ENCODE measurements at regions not wholly inside any gene's neighbourhood (a gene's known extent, or its start where the extent isn't known, plus 50 kb on each side); places are given as distances from the start of the nearest gene placed in this dataset.

GRCh38 chr10:10865913-10866312 is 151.8 kb upstream of the CELF2 start:
- H3K4me3 ChIP-seq, result no peak overlapping the region
- H3K27me3 Mint-ChIP-seq (ENCODE audit: insufficient read depth, low read depth), result peaks cover 7% of the 10 kb centered on the region
- H3K4me3 Mint-ChIP-seq, result no peak overlapping the region
- H4K20me1 ChIP-seq (ENCODE audit: low read depth), result no peaks in the 10 kb centered on the region
- H3K4me1 ChIP-seq, result peaks cover 4% of the 10 kb centered on the region
- no peak for TF ChIP-seq EZH2 (IDR thresholded peaks at IDR 0.05)
- no peak overlapping the region for H3K9ac ChIP-seq
- H3K79me2 ChIP-seq (ENCODE audit: low read depth), result no peaks in the 10 kb centered on the region
- H3K9me3 ChIP-seq (ENCODE audit: low read depth), result no peaks in the 10 kb centered on the region
- no peaks in the 10 kb centered on the region for H3K36me3 Mint-ChIP-seq
- H3K27me3 ChIP-seq, result no peaks in the 10 kb centered on the region
- no peaks in the 10 kb centered on the region for H3K36me3 ChIP-seq
- no peaks in the 10 kb centered on the region for H3F3A ChIP-seq (ENCODE audit: low read depth)
- peaks cover 7% of the 10 kb centered on the region for H3K9me3 Mint-ChIP-seq
- H3K4me2 ChIP-seq, result no peak overlapping the region
- DNase-seq (ENCODE audit: low spot score), result no peak
- no peak overlapping the region for H3K27ac Mint-ChIP-seq
- no peak overlapping the region for H3K27ac ChIP-seq
- H3K4me1 Mint-ChIP-seq, result peaks cover 26% of the 10 kb centered on the region
- no peak overlapping the region for H2AFZ ChIP-seq (replicated peaks)

DNA sequence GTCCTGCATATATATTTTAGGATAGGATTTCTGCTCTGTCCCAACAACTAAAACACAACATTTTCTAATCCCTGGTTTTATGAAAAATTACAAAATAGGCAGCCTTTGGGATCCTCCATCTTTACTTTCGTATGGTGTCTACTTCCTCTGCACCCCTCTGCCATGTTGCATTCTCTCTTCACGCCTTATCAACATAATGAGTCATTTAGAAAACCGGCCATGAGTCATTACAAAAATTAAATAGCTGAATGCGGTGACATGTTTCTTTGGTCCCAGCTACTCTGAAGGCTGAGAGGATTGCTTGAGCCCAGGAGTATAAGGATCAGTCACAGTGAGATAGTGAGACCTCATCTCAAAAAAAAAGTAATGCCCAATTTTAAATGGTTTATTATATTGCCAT is 148.1 kb upstream of the CELF2 start:
- Histone ChIP-seq H2AFZ (replicated peaks) (no peak overlapping the region), H4K20me1 (ENCODE audit: low read depth) (no peaks in the 10 kb centered on the region), H3K36me3 (no peaks in the 10 kb centered on the region), H3K9ac (no peak overlapping the region), H3K27me3 (no peaks in the 10 kb centered on the region), H3K4me1 (peaks cover 11% of the 10 kb centered on the region), H3F3A (ENCODE audit: low read depth) (no peaks in the 10 kb centered on the region), H3K79me2 (ENCODE audit: low read depth) (no peaks in the 10 kb centered on the region), H3K9me3 (ENCODE audit: low read depth) (no peaks in the 10 kb centered on the region), H3K4me3 (no peak overlapping the region), H3K27ac (no peak overlapping the region), H3K4me2 (no peak overlapping the region)
- H3K36me3 Mint-ChIP-seq, result no peaks in the 10 kb centered on the region
- no peak overlapping the region for H3K4me3 Mint-ChIP-seq
- H3K4me1 Mint-ChIP-seq, result peaks cover 41% of the 10 kb centered on the region
- no peak for TF ChIP-seq EZH2phosphoT487 (IDR thresholded peaks at IDR 0.05)
- TF ChIP-seq EZH2 (IDR thresholded peaks at IDR 0.05), result no peak
- TF ChIP-seq, protein P1, sequence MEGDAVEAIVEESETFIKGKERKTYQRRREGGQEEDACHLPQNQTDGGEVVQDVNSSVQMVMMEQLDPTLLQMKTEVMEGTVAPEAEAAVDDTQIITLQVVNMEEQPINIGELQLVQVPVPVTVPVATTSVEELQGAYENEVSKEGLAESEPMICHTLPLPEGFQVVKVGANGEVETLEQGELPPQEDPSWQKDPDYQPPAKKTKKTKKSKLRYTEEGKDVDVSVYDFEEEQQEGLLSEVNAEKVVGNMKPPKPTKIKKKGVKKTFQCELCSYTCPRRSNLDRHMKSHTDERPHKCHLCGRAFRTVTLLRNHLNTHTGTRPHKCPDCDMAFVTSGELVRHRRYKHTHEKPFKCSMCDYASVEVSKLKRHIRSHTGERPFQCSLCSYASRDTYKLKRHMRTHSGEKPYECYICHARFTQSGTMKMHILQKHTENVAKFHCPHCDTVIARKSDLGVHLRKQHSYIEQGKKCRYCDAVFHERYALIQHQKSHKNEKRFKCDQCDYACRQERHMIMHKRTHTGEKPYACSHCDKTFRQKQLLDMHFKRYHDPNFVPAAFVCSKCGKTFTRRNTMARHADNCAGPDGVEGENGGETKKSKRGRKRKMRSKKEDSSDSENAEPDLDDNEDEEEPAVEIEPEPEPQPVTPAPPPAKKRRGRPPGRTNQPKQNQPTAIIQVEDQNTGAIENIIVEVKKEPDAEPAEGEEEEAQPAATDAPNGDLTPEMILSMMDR (IDR thresholded peaks at IDR 0.05), result no peak
- no peaks in the 10 kb centered on the region for H3K9me3 Mint-ChIP-seq
- peaks cover 4% of the 10 kb centered on the region for H3K27me3 Mint-ChIP-seq (ENCODE audit: insufficient read depth, low read depth)
- peak overlapping the region; percentile 55 for H3K27ac Mint-ChIP-seq
- no peak for DNase-seq (ENCODE audit: low spot score)

DNA sequence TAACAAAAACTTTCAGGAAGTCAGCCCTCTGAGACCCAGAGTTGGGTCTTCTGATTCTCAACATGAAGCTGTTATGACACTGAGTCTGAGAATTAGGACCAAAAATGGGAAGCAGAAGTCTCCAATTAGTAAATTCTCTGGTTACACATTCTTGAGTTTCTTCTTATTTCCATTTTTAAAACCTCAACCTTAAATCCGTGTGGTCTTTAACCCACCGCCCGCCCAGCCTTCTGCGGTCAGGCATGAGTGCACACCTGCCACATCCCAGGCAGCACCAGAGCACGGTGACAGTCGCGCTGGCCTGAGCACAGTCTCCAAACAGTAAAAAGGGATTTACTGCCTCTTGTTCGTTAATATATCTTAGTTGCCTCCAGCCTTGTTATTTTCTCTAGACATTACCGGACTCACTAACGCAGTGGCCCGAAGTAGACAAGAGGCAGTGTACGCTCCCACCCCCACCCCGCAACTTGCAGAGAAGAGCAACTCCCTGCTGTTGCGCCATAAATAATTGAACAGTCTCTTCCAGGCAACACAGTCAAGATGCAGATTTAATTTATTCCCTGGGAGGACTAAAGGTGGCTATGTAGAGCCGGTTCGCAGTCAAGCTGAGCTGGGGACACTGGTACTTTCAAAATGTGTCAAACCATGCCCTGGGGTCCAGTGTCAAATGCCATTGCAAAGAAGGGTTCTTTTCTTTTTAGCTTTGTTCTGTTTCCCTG is 147.0 kb upstream of the CELF2 start:
- Histone ChIP-seq H3K4me3 (no peak overlapping the region), H2AFZ (replicated peaks) (peak overlapping the region; percentile 14), H3K27me3 (no peaks in the 10 kb centered on the region), H3K36me3 (no peaks in the 10 kb centered on the region), H3K79me2 (ENCODE audit: low read depth) (no peaks in the 10 kb centered on the region), H3F3A (ENCODE audit: low read depth) (no peaks in the 10 kb centered on the region), H3K9ac (no peak overlapping the region), H3K4me1 (peaks cover 11% of the 10 kb centered on the region), H4K20me1 (ENCODE audit: low read depth) (no peaks in the 10 kb centered on the region), H3K27ac (no peak overlapping the region), H3K4me2 (no peak overlapping the region), H3K9me3 (ENCODE audit: low read depth) (no peaks in the 10 kb centered on the region)
- H3K27ac Mint-ChIP-seq, result peak overlapping the region; percentile 94
- peaks cover 32% of the 10 kb centered on the region for H3K4me1 Mint-ChIP-seq
- no peaks in the 10 kb centered on the region for H3K9me3 Mint-ChIP-seq
- H3K27me3 Mint-ChIP-seq (ENCODE audit: insufficient read depth, low read depth), result peaks cover 4% of the 10 kb centered on the region
- H3K36me3 Mint-ChIP-seq, result no peaks in the 10 kb centered on the region
- no peak for TF ChIP-seq EZH2 (IDR thresholded peaks at IDR 0.05)
- no peak for TF ChIP-seq EZH2phosphoT487 (IDR thresholded peaks at IDR 0.05)
- TF ChIP-seq, protein P1 (IDR thresholded peaks at IDR 0.05), result no peak
- DNase-seq (ENCODE audit: low spot score), result peak; percentile 14
- peak overlapping the region; percentile 81 for H3K4me3 Mint-ChIP-seq

DNA sequence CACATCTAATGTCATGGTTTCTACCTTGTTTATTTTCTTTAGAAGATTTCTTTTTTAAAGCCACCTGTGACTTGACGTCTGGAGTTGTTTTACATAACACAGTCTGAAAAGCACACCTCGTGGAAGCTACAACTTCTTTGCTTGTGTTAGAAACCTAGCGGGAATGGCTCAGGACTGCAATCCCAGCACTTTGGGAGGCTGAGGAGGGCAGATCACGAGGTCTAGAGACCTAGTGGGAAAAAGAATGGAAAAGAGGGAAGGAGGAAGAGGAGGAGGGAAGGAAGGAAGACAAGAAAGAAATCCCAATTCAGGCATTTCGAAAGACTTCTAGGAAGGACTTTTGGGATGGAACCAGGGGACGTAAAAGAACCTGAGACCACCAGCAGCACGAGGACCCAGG is 146.3 kb upstream of the CELF2 start:
- peak overlapping the region; percentile 14 for H3K27ac Mint-ChIP-seq
- H3K27ac ChIP-seq, result no peak overlapping the region
- no peaks in the 10 kb centered on the region for H3K27me3 ChIP-seq

More for the DNA sequence above, 146.3 kb upstream of the CELF2 start:
- DNase-seq (ENCODE audit: low spot score), result no peak
- Histone ChIP-seq H3K4me2 (no peak overlapping the region), H3K4me1 (peaks cover 11% of the 10 kb centered on the region), H2AFZ (replicated peaks) (peak overlapping the region; percentile 14), H3K79me2 (ENCODE audit: low read depth) (no peaks in the 10 kb centered on the region), H3K9ac (no peak overlapping the region), H4K20me1 (ENCODE audit: low read depth) (no peaks in the 10 kb centered on the region), H3F3A (ENCODE audit: low read depth) (no peaks in the 10 kb centered on the region), H3K9me3 (ENCODE audit: low read depth) (no peaks in the 10 kb centered on the region), H3K36me3 (no peaks in the 10 kb centered on the region), H3K4me3 (no peak overlapping the region)
- no peaks in the 10 kb centered on the region for H3K9me3 Mint-ChIP-seq
- H3K27me3 Mint-ChIP-seq (ENCODE audit: insufficient read depth, low read depth), result peaks cover 4% of the 10 kb centered on the region
- no peaks in the 10 kb centered on the region for H3K36me3 Mint-ChIP-seq
- TF ChIP-seq EZH2 (IDR thresholded peaks at IDR 0.05) (no peak), EZH2phosphoT487 (IDR thresholded peaks at IDR 0.05) (no peak)
- TF ChIP-seq, protein P1 (IDR thresholded peaks at IDR 0.05), result no peak
- H3K4me1 Mint-ChIP-seq, result peaks cover 28% of the 10 kb centered on the region
- H3K4me3 Mint-ChIP-seq, result peak overlapping the region; percentile 48

All from neural progenitor cell (in vitro differentiated cells).